ENCODE measurements at regions not wholly inside any gene's neighbourhood (a gene's known extent, or its start where the extent isn't known, plus 50 kb on each side); places are given as distances from the start of the nearest gene placed in this dataset.

GRCh38 chr9:631596-631995 is 209.9 kb upstream of the DMRT1 start:
- no peak overlapping the region for H3K4me2 ChIP-seq
- no peaks in the 10 kb centered on the region for H3K9me2 ChIP-seq
- DNase-seq = no peak
- H2AFZ ChIP-seq (ENCODE audit: low read depth) = no peak overlapping the region
- H3K4me3 ChIP-seq (ENCODE audit: low read depth in 2 of 2, low read length in 1 of 2) = no peak overlapping the region
- no peaks in the 10 kb centered on the region for H3K79me2 ChIP-seq (ENCODE audit: insufficient read depth)
- H3K9me3 ChIP-seq = no peaks in the 10 kb centered on the region
- ChIA-PET CTCF (no interaction called here), POLR2A (no interaction called here)
- no peaks in the 10 kb centered on the region for H3F3A ChIP-seq (replicated peaks; ENCODE audit: insufficient read depth)
- WGBS (ENCODE audit: low lambda C conversion rate) = 4% methylated on average over 1 of the region's 1 CpG
- H3K9ac ChIP-seq = no peak overlapping the region
- no peaks in the 10 kb centered on the region for H3K36me3 ChIP-seq (replicated peaks in 1 of 2; ENCODE audit: control insufficient read depth in 1 of 2, insufficient read depth in 2 of 2, low read length in 1 of 2)
- no peaks in the 10 kb centered on the region for H4K20me1 ChIP-seq (ENCODE audit: insufficient read depth)
- H3K4me1 ChIP-seq (ENCODE audit: control insufficient read depth in 1 of 2, insufficient read depth in 2 of 2, low read depth in 1 of 2, low read length in 1 of 2) = no peaks in the 10 kb centered on the region
- no peak overlapping the region for H3K27ac ChIP-seq (ENCODE audit: low read depth in 2 of 2, low read length in 1 of 2)
- TF ChIP-seq TAF1 (IDR thresholded peaks at IDR 0.05; ENCODE audit: borderline replicate concordance, low read depth, low read length) (no peak), FOSL2 (IDR thresholded peaks at IDR 0.05; ENCODE audit: borderline replicate concordance, low read depth) (no peak), CHD2 (IDR thresholded peaks at IDR 0.05; ENCODE audit: low read length, partially characterized antibody) (no peak), SMC3 (IDR thresholded peaks at IDR 0.05; ENCODE audit: low read depth, low read length) (no peak), SIN3A (IDR thresholded peaks at IDR 0.05; ENCODE audit: borderline replicate concordance, low read depth, low read length) (no peak), YY1 (IDR thresholded peaks at IDR 0.05; ENCODE audit: low read depth) (no peak), MXI1 (IDR thresholded peaks at IDR 0.05; ENCODE audit: low read depth, low read length) (no peak), RXRA (IDR thresholded peaks at IDR 0.05; ENCODE audit: borderline replicate concordance, low read depth) (no peak)
- peaks cover 64% of the 10 kb centered on the region for H3K27me3 ChIP-seq (ENCODE audit: insufficient read depth)

- H3K27me3 ChIP-seq (ENCODE audit: insufficient read depth) = peaks cover 50% of the 10 kb centered on the region; the same call in 1 of the 2 replicates
- no peaks in the 10 kb centered on the region for H3K4me1 ChIP-seq (ENCODE audit: control insufficient read depth in 1 of 2, insufficient read depth in 2 of 2, low read depth in 1 of 2, low read length in 1 of 2)
- no peaks in the 10 kb centered on the region for H3K9me3 ChIP-seq
- no peak overlapping the region for H3K4me3 ChIP-seq (ENCODE audit: low read depth in 2 of 2, low read length in 1 of 2)
- no peak overlapping the region for H2AFZ ChIP-seq (ENCODE audit: low read depth)
- H3F3A ChIP-seq (replicated peaks; ENCODE audit: insufficient read depth) = no peaks in the 10 kb centered on the region
- H3K27ac ChIP-seq (ENCODE audit: low read depth in 2 of 2, low read length in 1 of 2) = no peak overlapping the region
- ChIA-PET POLR2A (no interaction called here), CTCF (interaction anchor here (1.0 kb wide), 1 partner anchor 9 kb away, joined by 4 read pairs; no protein-coding TSS in a partner anchor)
- no peak for DNase-seq
- H4K20me1 ChIP-seq (ENCODE audit: insufficient read depth) = no peaks in the 10 kb centered on the region
- no peaks in the 10 kb centered on the region for H3K79me2 ChIP-seq (ENCODE audit: insufficient read depth)
- no peak overlapping the region for H3K9ac ChIP-seq
- H3K9me2 ChIP-seq = no peaks in the 10 kb centered on the region
- TF ChIP-seq TEAD4 (IDR thresholded peaks at IDR 0.05; ENCODE audit: borderline replicate concordance, insufficient read depth) (no peak), NFIC (IDR thresholded peaks at IDR 0.05; ENCODE audit: borderline replicate concordance) (no peak), YY1 (IDR thresholded peaks at IDR 0.05; ENCODE audit: low read depth) (no peak), FOXM1 (IDR thresholded peaks at IDR 0.05; ENCODE audit: low read depth) (no peak), NRF1 (IDR thresholded peaks at IDR 0.05; ENCODE audit: low read depth, low read length) (no peak), JUND (IDR thresholded peaks at IDR 0.05) (no peak), TCF12 (IDR thresholded peaks at IDR 0.05) (no peak), TAF1 (IDR thresholded peaks at IDR 0.05; ENCODE audit: borderline replicate concordance, low read depth, low read length) (no peak)
- TF ChIP-seq, protein P1, sequence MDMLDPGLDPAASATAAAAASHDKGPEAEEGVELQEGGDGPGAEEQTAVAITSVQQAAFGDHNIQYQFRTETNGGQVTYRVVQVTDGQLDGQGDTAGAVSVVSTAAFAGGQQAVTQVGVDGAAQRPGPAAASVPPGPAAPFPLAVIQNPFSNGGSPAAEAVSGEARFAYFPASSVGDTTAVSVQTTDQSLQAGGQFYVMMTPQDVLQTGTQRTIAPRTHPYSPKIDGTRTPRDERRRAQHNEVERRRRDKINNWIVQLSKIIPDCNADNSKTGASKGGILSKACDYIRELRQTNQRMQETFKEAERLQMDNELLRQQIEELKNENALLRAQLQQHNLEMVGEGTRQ (IDR thresholded peaks at IDR 0.05; ENCODE audit: borderline replicate concordance, low read depth, low read length) = no peak
- no peak overlapping the region for H3K4me2 ChIP-seq
- H3K36me3 ChIP-seq (replicated peaks in 1 of 2; ENCODE audit: control insufficient read depth in 1 of 2, insufficient read depth in 2 of 2, low read length in 1 of 2) = no peaks in the 10 kb centered on the region
- WGBS (ENCODE audit: low lambda C conversion rate) = 17% methylated on average over 1 of the region's 1 CpG
Observed at GRCh38 chr9:633461-633860, 208.0 kb upstream of the DMRT1 start.

Data from SK-N-SH (cell line).